HepG2 (cell line): ENCODE measurements at regions not wholly inside any gene's neighbourhood (a gene's known extent, or its start where the extent isn't known, plus 50 kb on each side); places are given as distances from the start of the nearest gene placed in this dataset.

Experiments used
- ATAC-seq: fragments of 200-7000 bp; cut with Tn5 transposase; 3 replicates; pipeline ENCODE4 v1.9.1; 2020; ENCODE audit warnings: mild to moderate bottlenecking, moderate library complexity
- BruUV-seq: library from RNA; stranded (reverse); fragments of 400-500 nt; replicated peaks from 2 replicates; lab custom pipeline; 2021; lab: Mats Ljungman, UMichigan
- CTCF ChIA-PET: fragments of 300-600 bp; formaldehyde crosslinking; extraction: SDS; loops from one replicate; lab custom pipeline; 2021; ENCODE audit warnings: low total read pairs, inconsistent platforms, low intra/inter-chr PET ratio; lab: Yijun Ruan, JAX
- POLR2A ChIA-PET: fragments of 350-600 bp; sonication (Branson Sonifier 250); formaldehyde crosslinking; loops from one replicate; lab custom pipeline; 2020; ENCODE audit warnings: antibody characterized with exemption, inconsistent platforms; lab: Yijun Ruan, JAX
- DNase-seq: peaks from one replicate; pipeline ENCODE4 v3.0.0-alpha.2; 2015; ENCODE audit warnings: low spot score
- FAIRE-seq: peaks from 3 replicates; lab custom pipeline; 2011; peaks lifted over from hg19 to GRCh38; lab: Jason Lieb, UNC
- H2AFZ ChIP-seq: one replicate; pipeline ENCODE4 v1.6.1; 2011; ENCODE audit warnings: low read length, inconsistent platforms
- H3K27ac ChIP-seq: fragments of 300-600 bp; 3 replicates; pipeline ENCODE4 v1.8.0; 2011; ENCODE audit warnings: mixed run types, mild to moderate bottlenecking, mixed read lengths, low read length, inconsistent platforms; ENCODE audit not compliant: insufficient read depth; ENCODE audit errors: extremely low read length
- H3K27me3 ChIP-seq, 2 experiments: fragments of 200-600 bp in 1 of 2; 2 replicates in 1 of 2; 3 replicates in 1 of 2; pipeline versions ENCODE4 v1.6.0 to v1.8.0; 2011; ENCODE audit warnings: low read length in 2 of 2, mild to moderate bottlenecking in 2 of 2, moderate library complexity in 2 of 2, inconsistent platforms in 1 of 2; ENCODE audit not compliant: insufficient read depth in 2 of 2, control insufficient read depth in 1 of 2
- H3K36me3 ChIP-seq, 2 experiments: fragments of 200-600 bp in 1 of 2; replicated peaks in 1 of 2; 2 replicates in 1 of 2; 3 replicates in 1 of 2; pipeline versions ENCODE4 v1.5.1 to v1.8.0; 2011; ENCODE audit warnings: low read length in 2 of 2, inconsistent platforms in 1 of 2; ENCODE audit not compliant: insufficient read depth in 2 of 2, control insufficient read depth in 1 of 2
- H3K4me1 ChIP-seq: 2 replicates; pipeline ENCODE4 v1.5.1; 2012; ENCODE audit warnings: low read length, inconsistent platforms; ENCODE audit not compliant: insufficient read depth
- H3K4me2 ChIP-seq: 2 replicates; pipeline ENCODE4 v1.6.0; 2011; ENCODE audit warnings: low read depth, low read length, inconsistent platforms
- H3K4me3 ChIP-seq, 3 experiments: fragments of 200-600 bp in 1 of 3; sonication (generic), shearing (Covaris generic) in 1 of 3; replicated peaks in 1 of 3; 2 replicates each; pipeline ENCODE4 v1.5.1; 2011 to 2016; ENCODE audit warnings: low read length in 3 of 3, inconsistent platforms in 2 of 3, low read depth in 2 of 3, mild to moderate bottlenecking in 2 of 3, control low read depth in 1 of 3, mixed read lengths in 1 of 3; ENCODE audit not compliant: insufficient read depth in 1 of 3
- H3K79me2 ChIP-seq: one replicate; pipeline ENCODE4 v1.6.1; 2011; ENCODE audit warnings: low read length, inconsistent platforms; ENCODE audit not compliant: insufficient read depth
- H3K9ac ChIP-seq: 2 replicates; pipeline ENCODE4 v1.6.0; 2011; ENCODE audit warnings: mild to moderate bottlenecking, low read depth, low read length, inconsistent platforms; ENCODE audit not compliant: insufficient read depth
- H3K9me3 ChIP-seq: 2 replicates; pipeline ENCODE4 v1.5.1; 2012; ENCODE audit warnings: mild to moderate bottlenecking, low read length
- H4K20me1 ChIP-seq: 2 replicates; pipeline ENCODE4 v1.6.0; 2011; ENCODE audit warnings: inconsistent platforms, mild to moderate bottlenecking, low read length, moderate library complexity; ENCODE audit not compliant: insufficient read depth
- AGO1 ChIP-seq: fragments of 200-400 bp; formaldehyde crosslinking; IDR thresholded peaks from 2 replicates; pipeline ENCODE4 v1.6.1; 2017; ENCODE audit warnings: mild to moderate bottlenecking, low read depth, low read length, moderate library complexity; ENCODE audit not compliant: poor library complexity, severe bottlenecking
- ARNTL ChIP-seq: sonication (generic); formaldehyde crosslinking; IDR thresholded peaks from 2 replicates; pipeline ENCODE4 v1.4.0; 2020; ENCODE audit warnings: mild to moderate bottlenecking, missing genetic modification reagents
- FOXK1 ChIP-seq: sonication (generic); formaldehyde crosslinking; IDR thresholded peaks from 2 replicates; pipeline ENCODE4 v1.4.0; 2020; ENCODE audit warnings: low read depth, missing genetic modification reagents, borderline replicate concordance
- GABPB1 ChIP-seq: IDR thresholded peaks from 2 replicates; pipeline ENCODE4 v1.6.1; 2016; ENCODE audit warnings: mild to moderate bottlenecking, missing genetic modification reagents, moderate library complexity, missing compliant biosample characterization
- GZF1 ChIP-seq: sonication (generic); formaldehyde crosslinking; IDR thresholded peaks from 2 replicates; pipeline ENCODE4 v1.5.1; 2020; ENCODE audit warnings: mild to moderate bottlenecking, missing genetic modification reagents
- KAT2B ChIP-seq: fragments of 150-350 bp; IDR thresholded peaks from 2 replicates; pipeline ENCODE4 v1.6.1; 2014; ENCODE audit warnings: low read depth, low read length, borderline replicate concordance
- KAT8 ChIP-seq: IDR thresholded peaks from 2 replicates; pipeline ENCODE4 v1.6.1; 2016; ENCODE audit warnings: missing genetic modification reagents, missing compliant biosample characterization
- KLF11 ChIP-seq: IDR thresholded peaks from 2 replicates; pipeline ENCODE4 v1.6.1; 2016; ENCODE audit warnings: missing compliant biosample characterization
- KLF16 ChIP-seq, 2 experiments: sonication (generic) in 1 of 2; formaldehyde crosslinking in 1 of 2; IDR thresholded peaks; 2 replicates each; pipeline versions ENCODE4 v1.6.1 to v1.8.0; 2016 to 2023; ENCODE audit warnings: missing genetic modification reagents in 2 of 2, missing compliant biosample characterization in 1 of 2
- ONECUT2 ChIP-seq: sonication (generic); formaldehyde crosslinking; IDR thresholded peaks from 2 replicates; pipeline ENCODE4 v1.4.0; 2020; ENCODE audit warnings: missing genetic modification reagents
- SNAPC5 ChIP-seq: sonication (generic); formaldehyde crosslinking; IDR thresholded peaks from 2 replicates; pipeline ENCODE4 v1.8.1; 2023; ENCODE audit warnings: mild to moderate bottlenecking, missing genetic modification reagents, borderline replicate concordance
- TP53 ChIP-seq: sonication (generic); formaldehyde crosslinking; conservative IDR thresholded peaks from 2 replicates; pipeline ENCODE4 v1.4.0; 2020; ENCODE audit warnings: missing genetic modification reagents
- ZFP41 ChIP-seq: sonication (generic); formaldehyde crosslinking; IDR thresholded peaks from 2 replicates; pipeline ENCODE4 v1.4.0; 2020; ENCODE audit warnings: mild to moderate bottlenecking, missing genetic modification reagents, borderline replicate concordance
- ZNF577 ChIP-seq: sonication (generic); formaldehyde crosslinking; IDR thresholded peaks from 2 replicates; pipeline ENCODE4 v1.4.0; 2020; ENCODE audit warnings: mild to moderate bottlenecking, low read depth, missing genetic modification reagents, borderline replicate concordance
- ZNF772 ChIP-seq: sonication (generic); formaldehyde crosslinking; IDR thresholded peaks from 2 replicates; pipeline ENCODE4 v1.5.0; 2020; ENCODE audit warnings: mild to moderate bottlenecking, missing genetic modification reagents
- ZSCAN31 ChIP-seq: sonication (generic); formaldehyde crosslinking; IDR thresholded peaks from 2 replicates; pipeline ENCODE4 v1.5.0; 2020; ENCODE audit warnings: low read depth, mild to moderate bottlenecking, missing genetic modification reagents
- WGBS: methylation state at CpG from one replicate; pipeline ENCODE4 v1.1.6; 2017; ENCODE audit warnings: low lambda C conversion rate; 5-methylcytosine and 5-hydroxymethylcytosine counted together
- in situ Hi-C: cut with HindIII; loops from 2 replicates; pipeline ENCODE4 v1.10.0; 2017; ENCODE audit warnings: low pct_unique_long_range_greater_than_20kb; ENCODE audit not compliant: extremely low pct_ligation_motif_present
- intact Hi-C: fragments of 100-400 bp; cut with micrococcal nuclease; formaldehyde crosslinking; loops from one replicate; pipeline ENCODE4 v1.10.0; 2022; ENCODE audit not compliant: unreplicated experiment
- TF ChIP-seq, protein P1 (sequence below): sonication (generic); formaldehyde crosslinking; IDR thresholded peaks from 2 replicates; pipeline ENCODE4 v1.4.0; 2020; ENCODE audit warnings: missing genetic modification reagents
- TF ChIP-seq, protein P2 (sequence below): sonication (generic); formaldehyde crosslinking; IDR thresholded peaks from 2 replicates; pipeline ENCODE4 v1.4.0; 2020; ENCODE audit warnings: missing genetic modification reagents

- no peaks in the 10 kb centered on the region for H3K27me3 ChIP-seq
- ATAC-seq = no peak
- peaks cover 88% of the 10 kb centered on the region for H3K9me3 ChIP-seq
- TF ChIP-seq ZFP41 (CRISPR knock-in tag) (no peak), ONECUT2 (no peak), KAT2B (no peak), KLF11 (CRISPR knock-in tag) (no peak), KAT8 (CRISPR knock-in tag) (no peak), ZNF772 (CRISPR knock-in tag) (no peak), GZF1 (CRISPR knock-in tag) (no peak), SNAPC5 (CRISPR knock-in tag) (no peak), ARNTL (CRISPR knock-in tag) (no peak), TP53 (no peak), KLF16 (CRISPR knock-in tag; IDR thresholded peaks at IDR 0.05) (no peak), AGO1 (no peak), ZNF577 (CRISPR knock-in tag) (no peak), GABPB1 (CRISPR knock-in tag) (no peak), FOXK1 (CRISPR knock-in tag) (no peak), ZSCAN31 (no peak)
- TF ChIP-seq, protein P1, sequence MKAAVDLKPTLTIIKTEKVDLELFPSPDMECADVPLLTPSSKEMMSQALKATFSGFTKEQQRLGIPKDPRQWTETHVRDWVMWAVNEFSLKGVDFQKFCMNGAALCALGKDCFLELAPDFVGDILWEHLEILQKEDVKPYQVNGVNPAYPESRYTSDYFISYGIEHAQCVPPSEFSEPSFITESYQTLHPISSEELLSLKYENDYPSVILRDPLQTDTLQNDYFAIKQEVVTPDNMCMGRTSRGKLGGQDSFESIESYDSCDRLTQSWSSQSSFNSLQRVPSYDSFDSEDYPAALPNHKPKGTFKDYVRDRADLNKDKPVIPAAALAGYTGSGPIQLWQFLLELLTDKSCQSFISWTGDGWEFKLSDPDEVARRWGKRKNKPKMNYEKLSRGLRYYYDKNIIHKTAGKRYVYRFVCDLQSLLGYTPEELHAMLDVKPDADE (CRISPR knock-in tag) = no peak
- TF ChIP-seq, protein P2, sequence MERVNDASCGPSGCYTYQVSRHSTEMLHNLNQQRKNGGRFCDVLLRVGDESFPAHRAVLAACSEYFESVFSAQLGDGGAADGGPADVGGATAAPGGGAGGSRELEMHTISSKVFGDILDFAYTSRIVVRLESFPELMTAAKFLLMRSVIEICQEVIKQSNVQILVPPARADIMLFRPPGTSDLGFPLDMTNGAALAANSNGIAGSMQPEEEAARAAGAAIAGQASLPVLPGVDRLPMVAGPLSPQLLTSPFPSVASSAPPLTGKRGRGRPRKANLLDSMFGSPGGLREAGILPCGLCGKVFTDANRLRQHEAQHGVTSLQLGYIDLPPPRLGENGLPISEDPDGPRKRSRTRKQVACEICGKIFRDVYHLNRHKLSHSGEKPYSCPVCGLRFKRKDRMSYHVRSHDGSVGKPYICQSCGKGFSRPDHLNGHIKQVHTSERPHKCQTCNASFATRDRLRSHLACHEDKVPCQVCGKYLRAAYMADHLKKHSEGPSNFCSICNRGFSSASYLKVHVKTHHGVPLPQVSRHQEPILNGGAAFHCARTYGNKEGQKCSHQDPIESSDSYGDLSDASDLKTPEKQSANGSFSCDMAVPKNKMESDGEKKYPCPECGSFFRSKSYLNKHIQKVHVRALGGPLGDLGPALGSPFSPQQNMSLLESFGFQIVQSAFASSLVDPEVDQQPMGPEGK (CRISPR knock-in tag) = no peak
- TF ChIP-seq, all 625 proteins: peak for 0
- no peaks in the 10 kb centered on the region for H3K79me2 ChIP-seq
- H3K36me3 ChIP-seq = no peaks in the 10 kb centered on the region
- H3K9ac ChIP-seq = no peak overlapping the region
- intact Hi-C loops = no loop called here
- H3K4me2 ChIP-seq = no peak overlapping the region
- no peak overlapping the region for H3K27ac ChIP-seq
- 18% methylated on average over 8 of the region's 8 CpGs for WGBS
- in situ Hi-C loops = no loop called here
- FAIRE-seq = no peak
- DNase-seq = no peak
- no peak overlapping the region for H3K4me3 ChIP-seq
- no peaks in the 10 kb centered on the region for H4K20me1 ChIP-seq
- no peak overlapping the region for H2AFZ ChIP-seq
- no TSS peak for BruUV-seq
- ChIA-PET CTCF (no interaction called here), POLR2A (no interaction called here)
- no peaks in the 10 kb centered on the region for H3K4me1 ChIP-seq
These were observed 920.7 kb upstream of the FOXG1 start for GRCh38 chr14:27845902-27846301.
